Natural killer cell (primary cell): ENCODE measurements at regions not wholly inside any gene's neighbourhood (a gene's known extent, or its start where the extent isn't known, plus 50 kb on each side); places are given as distances from the start of the nearest gene placed in this dataset.

ENCODE experiments used
- ATAC-seq, 3 donors: fragments of 150-1000 bp in 2 of 3; fragments of 200-7000 bp in 1 of 3; cut with Tn5 transposase; 1 replicate in 1 of 3; 2 replicates in 2 of 3; pipeline ENCODE4 v1.10.0; 2021; ENCODE audit warnings: mild to moderate bottlenecking in 2 of 3, moderate library complexity in 2 of 3
- DNase-seq, 2 donors: peaks; one replicate each; pipeline versions ENCODE4 v3.0.0 to v3.0.0-alpha.2; 2013 to 2021; ENCODE audit warnings: mixed read lengths in 1 of 2
- H3K27ac ChIP-seq: one replicate; pipeline ENCODE4 v1.5.1; 2013; ENCODE audit warnings: mild to moderate bottlenecking, low read length
- H3K27me3 ChIP-seq: one replicate; pipeline ENCODE4 v1.6.1; 2013; ENCODE audit warnings: low read length; ENCODE audit not compliant: control insufficient read depth, insufficient read depth
- H3K36me3 ChIP-seq: one replicate; pipeline ENCODE4 v1.6.1; 2013; ENCODE audit warnings: low read length; ENCODE audit not compliant: control insufficient read depth, insufficient read depth
- H3K4me1 ChIP-seq: one replicate; pipeline ENCODE4 v1.6.1; 2013; ENCODE audit warnings: low read length; ENCODE audit not compliant: control insufficient read depth, insufficient read depth
- H3K4me3 ChIP-seq: one replicate; pipeline ENCODE4 v1.5.1; 2013; ENCODE audit warnings: low read length
- H3K9me3 ChIP-seq: one replicate; pipeline ENCODE4 v1.6.1; 2013; ENCODE audit warnings: low read length; ENCODE audit not compliant: control insufficient read depth, insufficient read depth
- H3K27ac Mint-ChIP-seq, 2 donors: one replicate each; pipeline ENCODE4 v1.8.0; 2022; ENCODE audit warnings: mild to moderate bottlenecking in 2 of 2, mixed read lengths in 2 of 2, moderate library complexity in 1 of 2
- H3K27me3 Mint-ChIP-seq, 2 donors: one replicate each; pipeline ENCODE4 v1.8.0; 2022; ENCODE audit warnings: low read depth in 2 of 2, mixed read lengths in 2 of 2
- H3K36me3 Mint-ChIP-seq: one replicate; pipeline ENCODE4 v1.8.0; 2022; ENCODE audit warnings: mixed read lengths
- H3K4me1 Mint-ChIP-seq, 2 donors: one replicate each; pipeline ENCODE4 v1.8.0; 2022; ENCODE audit warnings: mixed read lengths in 2 of 2
- H3K4me3 Mint-ChIP-seq: one replicate; pipeline ENCODE4 v1.8.0; 2022; ENCODE audit warnings: mild to moderate bottlenecking, moderate library complexity, mixed read lengths
- H3K9me3 Mint-ChIP-seq, 2 donors: one replicate each; pipeline ENCODE4 v1.8.0; 2022; ENCODE audit warnings: mixed read lengths in 2 of 2
- CTCF ChIP-seq: fragments of 200-600 bp; IDR thresholded peaks from one replicate; pipeline ENCODE4 v1.8.0; 2022; ENCODE audit warnings: antibody characterized with exemption
- WGBS: methylation state at CpG from one replicate; pipeline ENCODE4 v1.1.7; 2013; ENCODE audit warnings: missing lambda C conversion rate; ENCODE audit not compliant: insufficient coverage; 5-methylcytosine and 5-hydroxymethylcytosine counted together
- intact Hi-C: fragments of 100-400 bp; cut with micrococcal nuclease; formaldehyde crosslinking; loops from one replicate; pipeline ENCODE4 v1.14.2; 2022

- Mint-ChIP-seq H3K4me1 (no peaks in the 10 kb centered on the region), H3K27me3 (peaks cover 9 to 36% of the 10 kb centered on the region in 2 donors), H3K27ac (no peak overlapping the region), H3K36me3 (no peaks in the 10 kb centered on the region), H3K9me3 (no peaks in the 10 kb centered on the region), H3K4me3 (no peak overlapping the region)
- no peaks in the 10 kb centered on the region for H3K36me3 ChIP-seq
- H3K4me1 ChIP-seq, result no peaks in the 10 kb centered on the region
- no peak for TF ChIP-seq CTCF
- intact Hi-C loops, result no loop called here
- no peak for DNase-seq
- H3K27ac ChIP-seq, result no peak overlapping the region
- no peak for ATAC-seq
- 82% methylated on average over 9 of the region's 10 CpGs for WGBS
- H3K9me3 ChIP-seq, result no peaks in the 10 kb centered on the region
- no peak overlapping the region for H3K4me3 ChIP-seq
- H3K27me3 ChIP-seq, result no peaks in the 10 kb centered on the region
Measured at GRCh38 chr2:173657996-173658717, 303.5 kb downstream of the CDCA7 start.

GRCh38 chr2:173658946-173659371 is 304.3 kb downstream of the CDCA7 start:
- Histone ChIP-seq H3K4me3 (no peak overlapping the region), H3K27ac (no peak overlapping the region), H3K4me1 (no peaks in the 10 kb centered on the region), H3K9me3 (no peaks in the 10 kb centered on the region), H3K36me3 (no peaks in the 10 kb centered on the region), H3K27me3 (no peaks in the 10 kb centered on the region)
- no peaks in the 10 kb centered on the region for H3K9me3 Mint-ChIP-seq
- 75% methylated on average over 2 of the region's 2 CpGs for WGBS
- peaks cover 11 to 38% of the 10 kb centered on the region in 2 donors for H3K27me3 Mint-ChIP-seq
- no peaks in the 10 kb centered on the region for H3K36me3 Mint-ChIP-seq
- ATAC-seq, result no peak
- no peak for TF ChIP-seq CTCF
- H3K4me1 Mint-ChIP-seq, result no peaks in the 10 kb centered on the region
- no peak overlapping the region for H3K4me3 Mint-ChIP-seq
- DNase-seq, result no peak
- H3K27ac Mint-ChIP-seq, result no peak overlapping the region
- intact Hi-C loops, result no loop called here

- H3K4me3 ChIP-seq, result no peak overlapping the region
- H3K4me1 ChIP-seq, result no peaks in the 10 kb centered on the region
- no peak overlapping the region for H3K27ac ChIP-seq
- 96% methylated on average over 6 of the region's 8 CpGs for WGBS
- no peaks in the 10 kb centered on the region for H3K36me3 ChIP-seq
- no peak for TF ChIP-seq CTCF
- Mint-ChIP-seq H3K36me3 (no peaks in the 10 kb centered on the region), H3K9me3 (no peaks in the 10 kb centered on the region), H3K27me3 (peaks cover 11 to 38% of the 10 kb centered on the region in 2 donors), H3K4me3 (no peak overlapping the region), H3K4me1 (no peaks in the 10 kb centered on the region), H3K27ac (no peak overlapping the region)
- no peak for DNase-seq
- no peaks in the 10 kb centered on the region for H3K27me3 ChIP-seq
- ATAC-seq, result no peak
- H3K9me3 ChIP-seq, result no peaks in the 10 kb centered on the region
- intact Hi-C loops, result no loop called here
Measured at GRCh38 chr2:173659509-173659908, 304.8 kb downstream of the CDCA7 start.

- Mint-ChIP-seq H3K27ac (no peak overlapping the region), H3K27me3 (peaks cover 12 to 43% of the 10 kb centered on the region in 2 donors), H3K36me3 (no peaks in the 10 kb centered on the region), H3K9me3 (no peaks in the 10 kb centered on the region), H3K4me1 (no peaks in the 10 kb centered on the region), H3K4me3 (no peak overlapping the region)
- ATAC-seq (no peak), DNase-seq (no peak)
- no peaks in the 10 kb centered on the region for H3K36me3 ChIP-seq
- no peak for TF ChIP-seq CTCF
- WGBS, result no CpG with 5 or more reads among the region's 2 CpGs
- no peaks in the 10 kb centered on the region for H3K9me3 ChIP-seq
- no peaks in the 10 kb centered on the region for H3K4me1 ChIP-seq
- no peak overlapping the region for H3K27ac ChIP-seq
- no peak overlapping the region for H3K4me3 ChIP-seq
- intact Hi-C loops, result no loop called here
- no peaks in the 10 kb centered on the region for H3K27me3 ChIP-seq
Measured at GRCh38 chr2:173661586-173661985, 303.6 kb downstream of the SP3 start.
